CD4-positive, alpha-beta T cell (primary cell): ENCODE measurements at regions not wholly inside any gene's neighbourhood (a gene's known extent, or its start where the extent isn't known, plus 50 kb on each side); places are given as distances from the start of the nearest gene placed in this dataset.

Experiments used
- ATAC-seq: fragments of 200-7000 bp; cut with Tn5 transposase; one replicate; pipeline ENCODE4 v1.10.0; 2022; ENCODE audit warnings: mild to moderate bottlenecking; ENCODE audit not compliant: poor library complexity
- CTCF ChIA-PET: fragments of 350-600 bp; sonication (Branson Sonifier 250); formaldehyde crosslinking; loops from one replicate; lab custom pipeline; 2021; ENCODE audit warnings: antibody characterized with exemption, inconsistent platforms; lab: Charles Lee
- POLR2A ChIA-PET: fragments of 350-600 bp; sonication (Branson Sonifier 250); formaldehyde crosslinking; loops from one replicate; lab custom pipeline; 2021; ENCODE audit warnings: antibody characterized with exemption, inconsistent platforms; lab: Charles Lee
- DNase-seq, 14 experiments: peaks; one replicate each; pipeline ENCODE4 v3.0.0-alpha.2; 2013 to 2020; ENCODE audit warnings: mixed read lengths in 2 of 14
- H3K27ac ChIP-seq, 2 donors: one replicate each; pipeline versions ENCODE4 v1.5.1 to v1.7.0; 2013; ENCODE audit warnings: low read length in 2 of 2, low read depth in 1 of 2, mild to moderate bottlenecking in 1 of 2
- H3K27me3 ChIP-seq, 2 experiments: 1 replicate in 1 of 2; 2 replicates in 1 of 2; pipeline versions ENCODE4 v1.6.1 to v1.7.0; 2013; ENCODE audit warnings: low read length in 2 of 2, control low read depth in 1 of 2, mild to moderate bottlenecking in 1 of 2, moderate library complexity in 1 of 2; ENCODE audit not compliant: insufficient read depth in 2 of 2, control insufficient read depth in 1 of 2
- H3K36me3 ChIP-seq: one replicate; pipeline ENCODE4 v1.6.1; 2013; ENCODE audit warnings: low read length, control low read depth; ENCODE audit not compliant: insufficient read depth
- H3K4me1 ChIP-seq: one replicate; pipeline ENCODE4 v1.6.1; 2013; ENCODE audit warnings: low read length, control low read depth; ENCODE audit not compliant: insufficient read depth
- H3K4me3 ChIP-seq: one replicate; pipeline ENCODE4 v1.5.1; 2013; ENCODE audit warnings: mild to moderate bottlenecking, low read length, moderate library complexity
- H3K9me3 ChIP-seq, 2 experiments: 1 replicate in 1 of 2; 2 replicates in 1 of 2; pipeline versions ENCODE4 v1.6.1 to v1.7.0; 2013; ENCODE audit warnings: low read length in 2 of 2, mild to moderate bottlenecking in 2 of 2, control low read depth in 1 of 2, moderate library complexity in 1 of 2; ENCODE audit not compliant: control insufficient read depth in 1 of 2, insufficient read depth in 1 of 2
- H3K27ac Mint-ChIP-seq: one replicate; pipeline ENCODE4 v1.8.0; 2020; ENCODE audit warnings: mixed read lengths
- H3K27me3 Mint-ChIP-seq: one replicate; pipeline ENCODE4 v1.8.0; 2021; ENCODE audit warnings: mixed read lengths
- H3K36me3 Mint-ChIP-seq: one replicate; pipeline ENCODE4 v1.8.0; 2021; ENCODE audit warnings: low read depth, mixed read lengths
- H3K4me1 Mint-ChIP-seq: one replicate; pipeline ENCODE4 v1.8.0; 2021; ENCODE audit warnings: low read depth, mixed read lengths
- H3K4me3 Mint-ChIP-seq: one replicate; pipeline ENCODE4 v1.8.0; 2020; ENCODE audit warnings: mild to moderate bottlenecking, mixed read lengths
- H3K9me3 Mint-ChIP-seq: one replicate; pipeline ENCODE4 v1.8.0; 2020; ENCODE audit warnings: mixed read lengths
- CTCF ChIP-seq: fragments of 200-600 bp; IDR thresholded peaks from one replicate; pipeline ENCODE4 v1.8.0; 2022; ENCODE audit warnings: antibody characterized with exemption, mild to moderate bottlenecking
- intact Hi-C, 2 experiments: fragments of 100-400 bp; cut with DNase I in 1 of 2; cut with micrococcal nuclease in 1 of 2; formaldehyde crosslinking; loops; one replicate each; pipeline versions ENCODE4 v1.15.1 to v1.9.0; 2023 to 2025; cut with DNase I, micrococcal nuclease

- CTCF ChIA-PET, result no interaction called here
- peaks cover 17% of the 10 kb centered on the region for H3K9me3 Mint-ChIP-seq
- intact Hi-C loops, result no loop called here
Observed at GRCh38 chr5:13356226-13356625, 588.3 kb downstream of the DNAH5 start.

GRCh38 chr5:13354611-13355010 is 589.9 kb downstream of the DNAH5 start:
- no peaks in the 10 kb centered on the region for H3K4me1 ChIP-seq
- Mint-ChIP-seq H3K4me3 (no peak overlapping the region), H3K27me3 (no peaks in the 10 kb centered on the region), H3K9me3 (peaks cover 12% of the 10 kb centered on the region), H3K4me1 (no peaks in the 10 kb centered on the region), H3K27ac (no peak overlapping the region), H3K36me3 (no peaks in the 10 kb centered on the region)
- POLR2A ChIA-PET, result no interaction called here
- no peak overlapping the region for H3K4me3 ChIP-seq
- CTCF ChIA-PET, result no interaction called here
- ATAC-seq (no peak), DNase-seq (no peak)
- no peak for TF ChIP-seq CTCF
- H3K27ac ChIP-seq, result no peak overlapping the region
- intact Hi-C loops, result no loop called here
- H3K36me3 ChIP-seq, result no peaks in the 10 kb centered on the region
- no peaks in the 10 kb centered on the region for H3K27me3 ChIP-seq
- peaks cover 0 to 9% of the 10 kb centered on the region in 2 experiments for H3K9me3 ChIP-seq

More at GRCh38 chr5:13356226-13356625, 588.3 kb downstream of the DNAH5 start:
- Histone ChIP-seq H3K36me3 (no peaks in the 10 kb centered on the region), H3K4me1 (no peaks in the 10 kb centered on the region), H3K9me3 (peaks cover 0 to 5% of the 10 kb centered on the region in 2 experiments), H3K27me3 (no peaks in the 10 kb centered on the region), H3K4me3 (no peak overlapping the region), H3K27ac (no peak overlapping the region)
- Mint-ChIP-seq H3K4me1 (no peaks in the 10 kb centered on the region), H3K4me3 (no peak overlapping the region), H3K27ac (no peak overlapping the region), H3K36me3 (no peaks in the 10 kb centered on the region), H3K27me3 (no peaks in the 10 kb centered on the region)
- ATAC-seq, result no peak
- POLR2A ChIA-PET, result no interaction called here
- no peak for TF ChIP-seq CTCF
- DNase-seq, result no peak

GRCh38 chr5:13350767-13351166 is 593.7 kb downstream of the DNAH5 start:
- no peak for DNase-seq
- Histone ChIP-seq H3K36me3 (no peaks in the 10 kb centered on the region), H3K27me3 (no peaks in the 10 kb centered on the region), H3K4me1 (no peaks in the 10 kb centered on the region), H3K4me3 (no peak overlapping the region), H3K27ac (no peak overlapping the region), H3K9me3 (peaks cover 0 to 9% of the 10 kb centered on the region in 2 experiments)
- intact Hi-C loops, result no loop called here
- peaks cover 17% of the 10 kb centered on the region for H3K9me3 Mint-ChIP-seq
- no peak overlapping the region for H3K27ac Mint-ChIP-seq
- no peak for TF ChIP-seq CTCF
- no peaks in the 10 kb centered on the region for H3K27me3 Mint-ChIP-seq
- H3K4me1 Mint-ChIP-seq, result no peaks in the 10 kb centered on the region
- CTCF ChIA-PET, result no interaction called here
- ATAC-seq, result no peak
- POLR2A ChIA-PET, result no interaction called here
- no peaks in the 10 kb centered on the region for H3K36me3 Mint-ChIP-seq
- H3K4me3 Mint-ChIP-seq, result no peak overlapping the region
